Thyroid gland (tissue), 4 donors: ENCODE measurements at regions not wholly inside any gene's neighbourhood (a gene's known extent, or its start where the extent isn't known, plus 50 kb on each side); places are given as distances from the start of the nearest gene placed in this dataset.

Experiments used
- DNase-seq, 2 donors: peaks; one replicate each; pipeline ENCODE4 v3.0.0-alpha.2; 2019
- H3K27ac ChIP-seq, 3 donors: fragments of 200-600 bp; sonication (generic); 1 replicate in 2 of 3; 2 replicates in 1 of 3; pipeline ENCODE4 v1.5.1; 2016 to 2019; ENCODE audit warnings: mild to moderate bottlenecking in 1 of 3, moderate library complexity in 1 of 3
- H3K27me3 ChIP-seq: fragments of 200-600 bp; sonication (generic); one replicate; pipeline ENCODE4 v1.5.1; 2019
- H3K36me3 ChIP-seq, 2 donors: fragments of 200-600 bp; sonication (generic); one replicate each; pipeline ENCODE4 v1.5.1; 2016 to 2019
- H3K4me1 ChIP-seq, 2 donors: fragments of 200-600 bp; sonication (generic); one replicate each; pipeline ENCODE4 v1.5.1; 2017 to 2019
- H3K4me3 ChIP-seq, 3 donors: fragments of 200-600 bp; sonication (generic); replicated peaks in 1 of 3; 1 replicate in 2 of 3; 2 replicates in 1 of 3; pipeline ENCODE4 v1.5.1; 2016; ENCODE audit warnings: mild to moderate bottlenecking in 1 of 3
- H3K9me3 ChIP-seq: fragments of 200-600 bp; sonication (generic); one replicate; pipeline ENCODE4 v1.5.1; 2017
- POLR2A ChIP-seq, 2 donors: fragments of 450-650 bp; IDR thresholded peaks; one replicate each; pipeline ENCODE4 v1.6.1; 2017; ENCODE audit warnings: antibody characterized with exemption in 2 of 2, mild to moderate bottlenecking in 2 of 2, moderate library complexity in 1 of 2
- WGBS, 2 donors: methylation state at CpG; one replicate each; pipeline ENCODE4 v1.1.5; 2017; 5-methylcytosine and 5-hydroxymethylcytosine counted together
- intact Hi-C: fragments of 100-400 bp; cut with DNase I; formaldehyde crosslinking; loops from one replicate; pipeline ENCODE4 v1.15.1; 2023
- TF ChIP-seq, protein P1 (sequence below), 6 experiments: fragments of 200-600 bp in 3 of 6; fragments of 450-650 bp in 3 of 6; sonication (generic) in 3 of 6; IDR thresholded peaks; one replicate each; pipeline ENCODE4 v1.5.1; 2016 to 2019; ENCODE audit warnings: antibody characterized with exemption in 6 of 6, mild to moderate bottlenecking in 2 of 6, inconsistent platforms in 1 of 6, moderate library complexity in 1 of 6

DNA sequence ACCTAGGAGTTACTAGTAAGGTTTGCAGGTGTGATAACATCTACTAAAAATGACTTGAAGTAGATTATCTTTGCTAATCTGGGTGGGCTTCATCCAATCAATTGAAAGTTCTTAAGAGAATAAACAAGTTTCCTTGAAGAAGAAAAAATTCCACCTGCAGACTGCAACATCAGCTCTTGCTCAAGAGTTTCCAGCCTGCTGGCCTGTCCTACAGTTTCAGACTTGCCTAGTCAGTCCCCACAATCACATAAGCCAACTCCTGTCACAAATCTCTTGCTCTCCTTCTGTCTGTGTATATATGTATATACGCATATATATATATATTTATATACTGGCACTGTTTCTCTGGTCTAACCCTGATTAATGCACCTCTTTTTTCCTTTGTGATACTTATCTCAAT is 67.3 kb upstream of the ITM2B start:
- Histone ChIP-seq H3K36me3 (no peaks in the 10 kb centered on the region), H3K27me3 (no peaks in the 10 kb centered on the region), H3K27ac (no peak overlapping the region), H3K4me3 (no peak overlapping the region), H3K4me1 (peaks cover 0 to 11% of the 10 kb centered on the region in 2 donors), H3K9me3 (no peaks in the 10 kb centered on the region)
- intact Hi-C loops: no loop called here
- TF ChIP-seq, protein P1, sequence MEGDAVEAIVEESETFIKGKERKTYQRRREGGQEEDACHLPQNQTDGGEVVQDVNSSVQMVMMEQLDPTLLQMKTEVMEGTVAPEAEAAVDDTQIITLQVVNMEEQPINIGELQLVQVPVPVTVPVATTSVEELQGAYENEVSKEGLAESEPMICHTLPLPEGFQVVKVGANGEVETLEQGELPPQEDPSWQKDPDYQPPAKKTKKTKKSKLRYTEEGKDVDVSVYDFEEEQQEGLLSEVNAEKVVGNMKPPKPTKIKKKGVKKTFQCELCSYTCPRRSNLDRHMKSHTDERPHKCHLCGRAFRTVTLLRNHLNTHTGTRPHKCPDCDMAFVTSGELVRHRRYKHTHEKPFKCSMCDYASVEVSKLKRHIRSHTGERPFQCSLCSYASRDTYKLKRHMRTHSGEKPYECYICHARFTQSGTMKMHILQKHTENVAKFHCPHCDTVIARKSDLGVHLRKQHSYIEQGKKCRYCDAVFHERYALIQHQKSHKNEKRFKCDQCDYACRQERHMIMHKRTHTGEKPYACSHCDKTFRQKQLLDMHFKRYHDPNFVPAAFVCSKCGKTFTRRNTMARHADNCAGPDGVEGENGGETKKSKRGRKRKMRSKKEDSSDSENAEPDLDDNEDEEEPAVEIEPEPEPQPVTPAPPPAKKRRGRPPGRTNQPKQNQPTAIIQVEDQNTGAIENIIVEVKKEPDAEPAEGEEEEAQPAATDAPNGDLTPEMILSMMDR (IDR thresholded peaks at IDR 0.05): no peak
- TF ChIP-seq POLR2A (IDR thresholded peaks at IDR 0.05): no peak
- DNase-seq: no peak
- 95 to 98% methylated on average over 1 of the region's 1 CpG for WGBS, 2 donors

DNA sequence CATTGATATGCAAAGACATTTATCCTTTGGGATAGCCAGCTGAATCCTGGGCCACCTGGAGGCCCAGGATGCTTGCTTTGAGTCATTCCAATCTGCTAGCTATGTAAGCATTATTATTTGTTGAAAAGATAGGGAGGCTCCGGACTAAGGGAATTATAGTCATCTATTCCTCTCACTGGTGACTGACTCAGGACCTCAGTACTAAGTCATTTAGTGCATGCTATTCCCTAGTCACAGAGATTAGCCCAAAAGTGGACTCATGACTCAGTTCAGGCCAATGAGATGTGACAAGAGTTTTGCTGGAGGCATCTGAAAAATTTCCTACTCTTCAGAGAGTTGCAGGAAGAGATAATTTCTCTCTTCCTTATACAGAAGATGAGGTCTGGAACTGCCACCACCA is 67.9 kb upstream of the ITM2B start:
- no peak overlapping the region for H3K4me3 ChIP-seq
- WGBS, 2 donors: 92 to 100% methylated on average over 1 of the region's 1 CpG
- H3K36me3 ChIP-seq: no peaks in the 10 kb centered on the region
- H3K9me3 ChIP-seq: no peaks in the 10 kb centered on the region
- no peak for DNase-seq
- no peaks in the 10 kb centered on the region for H3K27me3 ChIP-seq
- TF ChIP-seq, protein P1 (IDR thresholded peaks at IDR 0.05): no peak
- TF ChIP-seq POLR2A (IDR thresholded peaks at IDR 0.05): no peak
- no peak overlapping the region for H3K27ac ChIP-seq
- intact Hi-C loops: no loop called here
- peaks cover 0 to 16% of the 10 kb centered on the region in 2 donors for H3K4me1 ChIP-seq

DNA sequence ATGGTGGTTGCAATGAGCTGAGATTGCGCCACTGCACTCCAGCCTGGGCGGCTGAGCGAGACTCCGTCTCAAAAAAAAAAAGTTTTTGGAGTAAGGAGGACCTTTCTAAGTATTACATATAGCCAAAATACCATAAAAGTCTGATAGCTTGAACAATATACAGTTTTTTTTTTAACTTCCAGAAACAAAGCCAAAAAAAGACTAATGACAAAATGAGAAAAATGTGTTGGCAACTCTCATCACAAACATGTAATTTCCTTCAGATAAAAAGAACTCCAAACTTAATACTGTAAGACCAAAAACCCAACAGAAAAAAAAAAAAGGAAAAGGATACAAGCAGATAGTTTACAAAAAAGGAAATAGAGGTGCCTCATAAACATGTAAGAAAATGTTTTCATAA is 68.2 kb upstream of the MED4 start:
- TF ChIP-seq, protein P1 (IDR thresholded peaks at IDR 0.05): no peak
- no peak for TF ChIP-seq POLR2A (IDR thresholded peaks at IDR 0.05)
- Histone ChIP-seq H3K27ac (peak overlapping the region in 1 of 3 donors; percentile 23), H3K4me3 (no peak overlapping the region), H3K9me3 (no peaks in the 10 kb centered on the region), H3K36me3 (no peaks in the 10 kb centered on the region), H3K27me3 (no peaks in the 10 kb centered on the region), H3K4me1 (peaks cover 0 to 16% of the 10 kb centered on the region in 2 donors)
- WGBS, 2 donors: 82 to 91% methylated on average over 4 of the region's 4 CpGs
- intact Hi-C loops: no loop called here
- DNase-seq: no peak

DNA sequence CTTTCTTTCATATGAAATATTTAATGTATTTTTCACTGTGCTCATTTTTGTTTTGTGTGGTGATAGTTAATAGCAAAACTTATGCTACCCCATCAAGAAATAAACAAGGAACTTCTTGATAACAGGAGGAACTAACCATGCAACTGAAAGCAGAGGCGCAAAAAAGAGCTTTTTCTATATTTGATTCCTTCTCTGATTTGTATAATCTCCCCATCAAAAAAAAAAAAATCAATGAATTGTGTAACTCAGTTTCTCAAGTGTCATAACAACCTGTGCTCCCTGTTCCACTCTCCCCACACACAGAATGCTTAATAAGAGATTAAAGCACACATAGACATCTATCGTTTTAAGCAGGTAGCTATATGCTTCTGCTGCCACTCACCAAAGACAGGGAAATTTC is 67.3 kb upstream of the MED4 start:
- peak overlapping the region in 2 of 3 donors; percentile 23 to 46 for H3K27ac ChIP-seq
- no peak for DNase-seq
- no peak overlapping the region for H3K4me3 ChIP-seq
- no peaks in the 10 kb centered on the region for H3K36me3 ChIP-seq
- intact Hi-C loops: no loop called here
- H3K27me3 ChIP-seq: no peaks in the 10 kb centered on the region
- no peak for TF ChIP-seq POLR2A (IDR thresholded peaks at IDR 0.05)
- TF ChIP-seq, protein P1 (IDR thresholded peaks at IDR 0.05): no peak
- peaks cover 0 to 16% of the 10 kb centered on the region in 2 donors for H3K4me1 ChIP-seq
- WGBS, 2 donors: 82 to 85% methylated on average over 2 of the region's 2 CpGs
- H3K9me3 ChIP-seq: no peaks in the 10 kb centered on the region

DNA sequence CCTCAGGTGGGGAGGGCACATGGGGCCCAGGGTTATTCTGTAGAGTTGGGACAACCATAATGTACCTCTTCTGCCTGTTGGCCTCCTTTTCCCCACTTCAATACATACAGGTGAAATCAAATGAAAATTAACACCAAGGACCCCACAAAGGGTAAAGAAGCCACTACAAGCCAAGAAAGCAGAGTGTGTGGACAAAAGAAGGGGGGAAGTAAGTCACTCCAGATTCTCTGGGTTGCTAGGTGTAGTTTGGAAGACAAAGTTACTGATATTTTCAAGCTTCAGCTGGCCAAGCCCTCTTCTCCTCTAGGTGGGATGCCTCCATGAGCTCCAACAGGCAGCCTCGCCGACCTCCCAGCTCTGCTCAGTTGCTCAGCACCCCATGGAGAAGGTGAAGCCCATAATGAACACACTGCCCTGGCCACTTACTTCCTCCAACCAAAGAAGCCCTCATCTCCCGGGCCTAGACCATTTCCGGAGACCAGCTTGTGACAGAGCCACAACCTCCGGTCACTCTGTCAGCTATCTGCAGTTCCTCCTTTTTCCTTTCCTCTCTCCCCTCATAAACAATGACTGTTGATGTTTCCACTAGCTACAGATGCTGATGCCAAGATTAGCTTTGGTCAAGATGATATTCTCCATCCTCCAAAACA is 66.8 kb upstream of the MED4 start:
- H3K4me3 ChIP-seq: no peak overlapping the region
- WGBS, 2 donors: 79 to 80% methylated on average over 5 of the region's 5 CpGs
- intact Hi-C loops: no loop called here
- H3K4me1 ChIP-seq: peaks cover 0 to 16% of the 10 kb centered on the region in 2 donors
- TF ChIP-seq, protein P1 (IDR thresholded peaks at IDR 0.05): no peak
- no peak for TF ChIP-seq POLR2A (IDR thresholded peaks at IDR 0.05)
- no peaks in the 10 kb centered on the region for H3K36me3 ChIP-seq
- no peaks in the 10 kb centered on the region for H3K27me3 ChIP-seq
- DNase-seq: peak; percentile 4 to 12
- peak overlapping the region; percentile 46 to 62 (median 55) for H3K27ac ChIP-seq
- H3K9me3 ChIP-seq: no peaks in the 10 kb centered on the region
